Iris pigment epithelial cell (primary cell): ENCODE measurements at regions not wholly inside any gene's neighbourhood (a gene's known extent, or its start where the extent isn't known, plus 50 kb on each side); places are given as distances from the start of the nearest gene placed in this dataset.

Experiments
- DNase-seq: peaks from one replicate; pipeline ENCODE4 v3.0.0-alpha.2; 2011; ENCODE audit warnings: low read depth

DNA sequence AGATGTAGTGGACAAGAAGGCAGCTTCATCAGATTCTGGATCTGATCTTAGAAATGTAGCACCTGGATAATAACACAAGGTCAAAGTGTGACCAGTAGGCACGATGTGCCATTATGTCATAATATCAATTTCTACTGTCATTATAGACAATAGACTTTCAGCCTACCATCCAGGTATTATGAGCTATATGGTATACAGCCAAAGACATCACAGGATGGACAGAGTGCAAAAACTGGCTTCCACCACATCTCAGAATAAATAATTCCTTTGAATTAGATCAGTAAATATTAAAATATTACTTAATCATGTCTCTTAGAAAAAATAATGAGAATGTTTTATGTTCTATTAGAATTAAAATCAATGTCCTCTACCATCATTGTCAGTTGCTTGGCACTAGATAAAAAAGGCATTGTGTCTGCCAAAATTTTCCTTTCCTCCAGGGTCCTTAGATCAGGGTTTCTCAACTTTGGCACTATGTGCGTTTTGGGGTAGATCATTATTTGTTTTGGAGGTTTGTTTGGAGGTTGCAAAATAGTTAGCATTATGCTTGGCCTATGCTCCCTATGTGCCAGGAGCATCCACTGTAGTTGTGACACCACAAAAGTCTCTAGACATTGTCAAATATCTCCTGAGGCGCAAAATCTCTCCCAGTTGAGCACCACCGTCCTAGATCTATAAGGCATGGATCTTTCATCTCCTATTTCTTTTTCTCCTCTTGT is 86.7 kb upstream of the NRIP1 start:
- no peak for DNase-seq

DNA sequence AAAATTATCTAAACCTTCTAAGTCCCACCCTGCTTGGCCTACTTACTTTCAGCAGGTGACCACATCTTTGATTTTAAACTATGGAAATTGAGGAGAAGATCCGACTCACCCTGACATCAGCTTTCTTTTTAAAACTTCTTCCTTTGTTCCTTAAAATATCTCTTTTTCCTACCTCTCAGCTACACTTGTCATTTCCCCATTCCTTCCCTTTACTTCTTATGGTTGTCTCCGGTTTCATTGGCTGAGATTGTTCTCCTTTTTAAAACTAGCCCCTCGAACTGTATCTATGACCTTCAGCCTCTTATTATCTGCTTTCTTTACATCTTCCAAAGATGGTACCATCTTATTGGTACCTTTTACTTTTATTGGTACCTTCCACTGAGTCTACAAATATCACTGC is 87.8 kb upstream of the NRIP1 start:
- DNase-seq = no peak

DNA sequence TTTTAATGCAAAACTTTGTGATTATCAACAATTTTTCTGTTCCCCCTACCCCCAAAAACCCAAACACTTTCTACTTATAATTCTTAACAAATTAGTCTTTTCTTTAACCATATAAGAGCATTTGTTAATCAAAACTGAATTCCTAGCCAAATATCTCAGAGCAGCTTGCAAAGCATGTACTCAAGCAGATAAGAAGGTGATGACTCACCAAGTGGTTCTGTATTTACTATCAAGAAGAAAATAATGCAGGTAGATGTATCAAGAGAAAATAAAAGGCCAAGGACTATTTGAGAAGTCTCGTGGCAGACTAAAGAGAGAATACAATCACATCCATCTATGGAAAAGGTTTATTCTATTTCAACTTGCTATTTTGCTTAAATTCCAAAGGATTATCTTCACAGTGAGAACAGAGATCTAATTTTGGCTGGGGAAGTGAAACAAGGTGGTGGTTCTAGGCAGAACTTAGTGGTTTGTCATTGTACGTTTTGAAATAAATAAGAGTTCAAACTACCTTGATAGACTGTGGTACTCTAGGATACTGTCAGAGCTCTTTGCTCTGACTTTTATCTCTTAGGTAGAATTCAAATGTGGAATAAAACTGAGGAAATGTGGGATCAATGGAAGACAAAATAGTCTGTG is 94.7 kb upstream of the NRIP1 start:
- peak; percentile 64 for DNase-seq

DNA sequence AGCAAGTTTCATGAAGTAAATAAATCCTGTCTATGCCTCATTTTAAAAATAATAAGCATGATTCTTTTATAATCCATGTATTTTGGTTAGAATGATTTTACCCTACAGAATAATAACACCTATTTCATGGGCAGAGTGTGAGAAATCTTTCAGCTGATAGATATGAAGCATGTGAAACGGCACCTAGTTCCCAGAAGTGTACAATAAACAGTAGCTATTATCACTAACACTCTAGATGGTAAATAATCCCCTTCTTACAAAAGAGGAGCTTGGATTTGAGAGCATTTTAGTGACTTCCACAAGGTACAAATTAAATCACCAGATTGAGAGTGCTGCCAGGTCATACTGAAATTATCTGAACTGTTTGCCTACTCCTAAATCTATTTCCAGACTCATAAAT is 95.3 kb upstream of the NRIP1 start:
- no peak for DNase-seq

DNA sequence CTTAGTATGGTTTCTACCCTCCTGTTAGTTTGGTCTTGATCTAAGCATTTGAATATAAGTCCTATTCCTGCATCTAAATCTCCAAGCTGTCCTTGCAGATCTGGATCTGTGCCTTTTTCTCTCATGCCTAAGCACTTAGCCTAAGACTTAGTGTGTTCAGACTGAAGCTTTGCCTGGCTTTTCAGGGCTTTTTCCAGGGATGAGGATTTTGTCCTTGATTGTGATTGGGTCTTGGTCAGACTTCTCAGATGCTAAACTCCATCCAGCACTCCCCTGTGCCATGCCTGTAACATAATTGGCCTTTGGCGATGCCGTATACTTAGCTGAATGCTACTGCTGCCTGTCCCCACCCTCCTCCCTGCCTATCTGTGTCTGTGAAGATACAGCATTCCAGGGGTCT is 98.1 kb upstream of the NRIP1 start:
- no peak for DNase-seq

DNA sequence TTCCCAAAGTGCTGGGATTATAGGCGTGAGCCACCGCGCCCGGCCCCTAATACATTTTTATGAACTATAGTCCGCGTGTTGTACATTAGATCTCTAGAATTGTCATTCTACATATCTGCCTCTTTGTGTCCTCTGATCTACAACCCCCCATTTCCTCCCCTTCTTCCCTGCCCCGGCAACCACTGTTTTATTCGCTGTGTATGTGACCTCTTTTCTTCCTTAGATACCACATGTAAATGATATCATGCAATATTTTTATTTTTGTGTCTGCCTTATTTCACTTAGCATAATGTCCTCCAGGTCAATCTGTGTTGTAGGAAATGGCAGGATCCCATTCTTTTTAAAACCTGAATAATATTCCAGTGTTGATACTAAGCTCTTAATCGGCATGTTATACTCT is 99.5 kb upstream of the NRIP1 start:
- DNase-seq = no peak

DNA sequence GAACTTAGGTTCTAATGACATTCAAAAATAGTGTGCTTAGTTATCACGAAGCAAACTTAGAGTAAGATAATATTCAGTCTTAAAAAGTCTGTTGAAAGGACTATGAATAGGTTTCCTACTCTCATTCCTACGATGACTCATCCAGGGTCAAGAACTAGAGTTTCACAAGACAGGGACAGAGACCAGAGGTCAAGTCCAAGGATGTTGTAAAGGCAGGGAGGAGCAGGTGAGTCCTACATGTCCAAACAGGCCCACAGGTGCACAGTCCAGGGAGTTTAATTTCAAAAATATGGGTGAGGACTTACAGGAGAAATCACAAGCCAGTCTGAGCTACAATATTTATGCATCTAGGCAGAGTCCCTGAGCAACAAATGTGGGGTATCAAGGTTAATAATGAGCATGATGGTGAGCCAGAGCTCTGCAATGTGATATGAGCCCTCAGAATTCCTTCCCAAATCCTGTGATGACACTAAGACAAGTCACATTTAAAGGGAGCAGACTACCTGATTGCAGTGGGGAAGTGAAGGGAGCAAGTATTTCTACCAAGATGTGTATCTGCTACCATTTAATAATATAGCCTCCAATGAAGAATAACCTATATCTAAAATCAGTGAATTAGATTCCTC is 100.0 kb upstream of the NRIP1 start:
- DNase-seq = no peak

DNA sequence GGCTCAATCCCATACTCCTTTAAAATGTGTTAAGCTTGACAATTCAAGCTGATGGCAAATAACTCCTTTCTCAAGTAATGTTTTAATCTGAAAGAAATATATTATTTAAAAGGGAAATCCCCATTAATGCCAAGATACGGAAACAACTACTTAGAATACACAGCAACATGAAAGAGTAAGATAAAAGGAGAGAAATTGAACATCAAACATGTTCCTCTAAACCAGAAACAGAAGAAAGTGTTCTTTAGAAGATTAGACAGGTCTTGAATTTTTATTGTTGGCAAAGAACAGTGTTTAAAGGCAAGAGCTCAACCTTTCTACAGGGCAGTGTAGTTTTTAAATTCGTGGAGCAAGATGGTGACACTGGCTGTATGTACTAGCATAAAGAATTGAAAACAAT is 105.8 kb upstream of the NRIP1 start:
- DNase-seq = no peak

DNA sequence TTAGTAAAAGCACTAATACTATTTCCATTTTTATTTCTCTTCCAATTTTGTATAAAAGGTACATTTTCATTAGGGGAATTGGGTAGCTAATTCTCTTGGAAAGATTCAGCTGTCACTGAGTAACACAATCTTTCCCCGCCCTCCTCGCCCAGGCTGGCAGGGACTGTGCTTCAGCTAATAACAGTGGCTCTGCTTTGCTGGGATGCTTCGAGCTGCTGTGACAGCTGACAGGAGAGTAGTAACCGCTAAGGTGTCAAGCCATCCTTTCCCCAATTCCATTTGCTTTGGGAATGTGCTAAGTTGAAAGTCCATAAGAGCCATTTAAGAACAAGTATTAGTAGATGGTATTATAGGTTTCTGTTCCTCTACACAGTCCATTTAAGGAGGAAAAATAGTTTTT is 106.7 kb upstream of the NRIP1 start:
- no peak for DNase-seq

DNA sequence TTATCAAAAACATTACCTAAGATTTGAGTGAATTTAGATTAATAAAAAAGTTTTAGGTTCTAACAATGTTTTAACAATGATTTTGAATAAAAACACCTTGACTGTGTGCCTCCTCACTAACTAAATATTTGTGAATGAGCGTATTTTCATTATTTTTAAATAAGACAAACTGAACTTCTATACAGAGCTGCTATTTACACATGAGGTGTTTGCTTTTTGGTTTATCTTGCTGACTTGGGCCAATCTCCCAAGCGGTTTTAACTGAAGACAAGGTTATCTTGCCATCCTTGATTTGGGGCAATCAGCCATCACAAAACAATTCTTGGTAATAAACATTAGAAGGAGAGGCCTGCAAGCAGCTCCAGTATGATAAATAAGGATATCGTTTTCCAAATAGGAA is 108.2 kb upstream of the NRIP1 start:
- no peak for DNase-seq

DNA sequence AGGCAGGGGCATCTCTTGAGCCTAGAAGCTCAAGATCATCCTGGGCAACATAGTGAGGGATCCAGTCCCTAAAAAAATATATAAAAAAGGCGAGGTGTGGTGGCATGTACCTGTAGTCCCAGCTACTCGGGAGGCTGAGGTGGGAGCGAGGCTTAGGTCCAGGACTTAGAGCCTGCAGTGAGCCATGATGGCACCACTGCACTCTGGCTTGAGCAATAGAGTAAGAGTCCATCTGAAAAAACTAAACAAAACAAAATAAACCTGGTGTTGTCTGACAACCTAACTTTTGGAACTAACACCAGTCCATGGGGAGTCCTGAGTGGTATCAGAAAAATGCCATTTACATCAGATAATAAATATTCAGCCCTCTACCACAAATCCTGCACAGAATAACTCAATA is 110.1 kb upstream of the NRIP1 start:
- DNase-seq = no peak

DNA sequence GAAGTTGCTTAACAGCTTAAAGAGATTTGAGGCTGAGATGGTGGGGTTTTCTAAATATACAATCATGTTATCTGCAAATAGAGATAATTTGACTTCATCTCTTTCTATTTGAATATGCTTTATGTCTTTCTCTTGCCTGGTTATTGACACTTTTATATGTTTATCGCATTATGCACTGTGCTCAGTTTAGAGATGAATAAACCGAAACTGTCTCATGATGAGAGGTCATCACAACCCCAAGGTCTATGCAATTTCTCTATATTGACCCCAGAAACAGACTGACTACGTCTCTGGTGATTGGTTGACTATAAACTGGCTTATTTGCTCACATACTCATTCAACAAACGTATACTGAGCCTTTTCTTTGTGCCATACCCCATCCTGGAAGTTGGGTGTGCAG is 117.9 kb upstream of the NRIP1 start:
- DNase-seq = no peak

DNA sequence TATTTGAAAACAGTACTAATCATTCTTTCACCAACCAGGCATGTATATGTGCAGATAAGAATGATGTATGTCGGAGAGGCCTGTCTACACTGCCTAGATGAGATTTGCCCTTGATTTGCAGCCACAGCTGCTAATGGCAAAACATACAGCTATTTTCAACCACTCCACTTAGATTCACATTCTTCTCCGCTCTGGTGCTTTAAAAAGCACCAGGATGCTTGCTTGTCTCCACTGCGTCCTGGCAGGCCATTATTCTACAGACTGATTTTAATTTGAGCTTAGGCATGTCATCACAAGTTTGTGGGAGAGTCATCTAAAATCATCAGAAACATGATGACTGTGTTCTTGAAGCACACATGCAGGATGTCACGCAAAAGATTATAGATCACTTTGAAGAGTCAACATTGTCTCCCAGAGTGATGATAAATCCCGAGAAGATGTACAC is 119.0 kb upstream of the NRIP1 start:
- no peak for DNase-seq

DNA sequence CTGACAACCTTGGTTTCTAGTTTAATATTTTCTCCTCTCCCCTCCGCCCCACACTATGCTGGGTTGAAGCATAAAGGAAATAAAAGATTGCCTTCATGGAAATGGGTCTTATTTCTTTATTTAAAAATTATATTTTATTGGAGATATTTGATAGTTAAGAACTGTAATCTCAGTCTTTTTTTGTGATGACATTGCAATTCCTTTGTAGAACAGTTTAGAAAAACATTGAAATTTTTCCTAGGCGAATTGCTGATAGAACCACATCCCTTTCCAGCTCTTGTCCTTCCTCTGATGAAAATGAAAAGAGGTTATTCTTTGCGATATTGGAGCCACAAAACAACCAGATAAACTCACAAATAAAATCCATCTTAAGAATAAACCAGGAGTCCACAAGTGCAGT is 125.6 kb upstream of the NRIP1 start:
- no peak for DNase-seq

DNA sequence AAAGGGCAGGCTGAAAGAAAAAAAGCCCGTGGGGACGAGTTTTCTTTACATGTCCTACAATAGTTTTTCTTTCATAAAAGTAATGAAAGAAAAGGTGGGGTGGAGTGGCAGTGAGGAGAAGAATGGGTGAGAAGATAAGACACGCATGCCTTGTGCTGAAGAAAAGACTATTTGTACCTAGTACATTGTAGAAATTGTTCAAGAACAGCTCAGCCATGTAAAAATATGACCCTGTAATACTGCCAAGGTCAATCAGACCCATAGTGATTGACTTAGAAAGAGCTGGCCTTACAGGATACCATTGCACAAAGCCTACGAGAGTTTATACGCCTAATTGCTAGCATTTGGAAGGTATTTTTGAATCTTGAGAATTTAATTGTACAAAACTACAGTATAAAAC is 126.0 kb upstream of the NRIP1 start:
- no peak for DNase-seq

DNA sequence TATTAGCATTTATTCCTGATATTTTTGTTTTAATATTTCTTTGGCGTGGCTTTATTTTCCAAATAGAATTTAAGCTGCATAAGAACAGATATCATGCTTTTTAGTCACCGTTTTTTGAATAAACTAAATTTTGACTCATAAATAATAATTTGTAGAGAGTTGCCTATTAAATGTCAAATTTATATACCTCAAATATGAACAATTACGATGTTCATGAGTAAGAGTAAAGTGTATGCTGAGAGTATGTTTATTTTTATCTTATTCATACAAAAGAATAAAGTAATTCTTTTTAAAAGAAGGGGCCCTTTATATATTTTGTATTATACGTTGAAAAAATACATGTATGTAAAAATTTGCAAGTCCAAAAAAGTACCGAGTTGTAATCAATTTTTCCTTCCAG is 126.5 kb upstream of the NRIP1 start:
- DNase-seq = no peak

DNA sequence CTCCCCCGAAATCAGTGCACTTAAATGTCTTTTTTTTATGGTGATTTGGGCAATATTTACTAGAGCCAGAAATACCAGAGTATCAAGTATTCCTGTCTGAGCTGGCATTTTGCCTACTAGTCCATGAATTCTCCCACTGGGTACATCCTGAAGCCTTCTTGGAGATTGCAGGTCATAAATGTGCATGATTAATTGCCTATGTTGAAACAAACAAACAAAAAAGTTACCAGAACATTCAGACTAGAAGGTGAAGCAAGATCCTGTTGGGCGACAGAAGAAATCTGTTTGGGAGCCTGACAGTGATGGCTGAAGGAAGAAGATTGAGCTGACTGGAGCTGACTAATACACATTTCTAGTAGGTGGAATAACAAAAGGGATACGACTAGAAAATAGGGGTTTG is 127.4 kb upstream of the NRIP1 start:
- DNase-seq = peak; percentile 12

DNA sequence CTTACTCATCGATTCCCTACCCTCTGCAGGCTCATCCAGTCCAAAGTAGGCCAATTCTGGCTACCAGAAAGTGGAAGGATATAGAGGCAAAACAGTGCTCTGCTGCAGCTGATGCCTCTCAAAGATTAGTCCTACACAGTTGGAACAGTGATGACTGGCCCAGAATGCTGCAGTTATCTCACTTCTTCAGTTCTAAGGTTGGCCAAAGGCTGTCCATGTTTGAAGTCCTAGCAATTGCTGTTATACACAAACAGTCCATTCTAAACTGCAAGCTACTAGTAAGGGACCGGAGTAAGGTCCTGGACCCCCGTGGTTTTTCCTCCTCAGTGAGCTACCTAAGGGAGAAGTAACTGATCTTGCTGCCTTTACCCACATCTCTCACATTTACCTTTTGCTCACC is 129.1 kb upstream of the NRIP1 start:
- no peak for DNase-seq

DNA sequence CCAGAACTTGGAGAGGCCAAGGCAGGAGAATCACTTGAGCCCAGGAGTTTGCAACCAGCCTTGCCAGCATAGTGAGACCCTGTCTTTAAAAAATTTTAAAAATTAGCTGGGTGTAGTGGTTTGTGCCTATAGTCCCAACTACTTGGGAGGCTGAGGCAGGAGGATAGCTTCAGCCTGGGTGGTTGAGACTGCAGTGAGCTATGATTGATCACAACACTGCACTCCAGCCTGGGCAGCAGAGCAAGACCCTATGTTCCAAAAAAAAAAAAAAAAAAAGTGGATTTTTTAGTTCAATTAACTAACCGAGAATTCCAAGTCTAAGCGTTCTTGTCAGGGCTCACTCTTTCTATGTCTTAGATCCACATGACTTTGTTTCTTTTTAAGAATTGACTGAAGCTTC is 130.3 kb upstream of the NRIP1 start:
- DNase-seq = no peak

DNA sequence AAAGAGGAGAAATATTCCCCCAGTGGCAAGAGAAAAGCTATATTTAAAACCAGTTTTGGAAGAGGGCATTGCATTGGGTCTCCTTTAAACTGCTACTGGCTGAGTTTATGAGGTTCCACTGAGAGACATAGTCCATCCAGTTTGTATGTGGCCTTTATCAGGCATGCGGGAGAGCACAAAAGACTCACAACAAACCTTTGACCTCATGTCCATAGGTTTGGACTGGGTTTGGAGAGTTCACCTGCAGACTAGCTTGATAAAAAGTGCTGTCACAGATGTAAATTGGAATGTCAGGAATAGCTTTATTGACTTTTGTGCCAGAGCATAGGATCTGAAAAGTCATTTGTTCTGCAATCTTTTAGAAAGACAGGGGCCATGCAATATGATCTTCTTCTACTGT is 131.0 kb upstream of the NRIP1 start:
- DNase-seq = no peak

DNA sequence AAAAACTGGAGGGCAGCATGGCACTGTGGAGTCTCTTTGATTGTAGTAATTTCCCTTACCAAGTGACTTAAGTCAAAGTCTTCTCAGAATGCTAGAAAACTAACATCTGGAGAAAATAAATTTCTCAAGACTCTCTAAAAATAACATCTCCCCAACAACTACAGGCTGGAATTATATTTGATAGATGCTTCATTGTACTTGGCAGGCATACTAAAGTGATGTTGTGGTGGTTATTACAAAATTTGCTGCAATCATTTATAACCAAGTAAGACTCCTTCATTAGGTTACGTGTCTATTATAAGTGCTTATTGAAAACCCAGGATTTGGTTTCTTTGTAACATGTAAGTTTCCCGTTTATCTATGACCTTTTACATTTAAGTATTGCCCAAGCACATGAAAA is 132.9 kb upstream of the NRIP1 start:
- DNase-seq = no peak

DNA sequence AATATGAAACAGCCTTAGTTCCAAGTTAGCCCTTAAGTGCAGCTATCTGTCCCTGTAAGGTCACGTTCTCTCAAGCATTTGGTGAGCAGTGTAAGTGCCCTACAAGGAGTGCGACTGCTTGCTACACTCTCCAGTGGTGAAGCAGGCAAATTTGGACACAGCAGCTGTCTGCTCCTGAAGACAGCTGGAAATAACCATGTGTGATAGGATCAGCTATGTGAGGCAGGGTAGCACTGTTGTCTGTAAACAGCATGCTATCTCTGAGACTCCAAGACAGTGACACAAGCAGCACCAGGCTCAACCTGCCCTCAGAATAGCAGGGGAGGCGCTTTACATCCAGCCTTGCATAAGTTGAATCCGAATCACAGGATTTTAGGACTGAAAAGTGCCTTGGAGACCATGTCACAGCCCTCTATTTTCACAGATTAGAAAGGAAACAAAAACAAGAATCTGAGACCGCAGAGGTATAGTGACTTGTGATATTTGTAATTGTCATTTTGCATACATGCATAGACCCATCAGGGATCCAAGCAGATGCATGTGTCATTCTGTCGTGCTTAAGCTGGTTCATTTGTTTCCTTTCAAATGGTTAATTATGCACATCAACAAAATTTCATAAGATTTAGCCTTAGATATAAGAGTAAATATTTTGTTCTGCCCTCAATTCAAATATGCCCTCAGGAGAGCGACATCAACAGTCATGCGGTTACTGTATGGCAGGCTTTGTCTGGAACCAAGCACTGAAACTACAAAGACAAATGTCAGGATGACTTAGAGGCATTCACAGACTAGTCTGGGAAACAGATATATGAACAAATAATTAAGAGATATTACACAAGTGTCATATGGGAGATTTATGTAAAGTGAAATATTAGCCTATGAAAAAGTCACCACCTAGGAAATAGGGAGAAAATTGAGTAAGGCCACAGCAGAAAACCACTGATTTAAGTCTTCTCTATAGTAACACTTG is 134.9 kb upstream of the NRIP1 start:
- no peak for DNase-seq

DNA sequence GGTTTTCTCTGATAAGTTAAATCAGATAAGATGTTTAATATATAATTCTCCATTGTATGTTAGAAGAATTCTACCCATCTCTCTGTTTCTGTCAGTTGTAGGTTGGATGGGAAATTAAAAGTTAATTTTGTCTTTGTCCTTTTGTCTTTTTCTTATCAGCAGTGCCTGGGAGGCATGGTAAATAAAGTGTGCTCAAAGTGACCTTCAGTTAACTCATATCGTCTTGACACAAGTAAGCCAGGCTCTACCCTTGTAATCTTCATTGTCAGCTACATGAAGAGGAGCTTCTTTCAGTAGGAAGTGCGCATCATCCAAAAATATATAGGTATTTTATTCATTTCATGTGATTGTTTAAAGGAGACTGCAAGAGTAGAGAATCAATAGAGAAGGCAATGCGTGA is 138.9 kb upstream of the NRIP1 start:
- DNase-seq = no peak
